ENCODE measurements at regions not wholly inside any gene's neighbourhood (a gene's known extent, or its start where the extent isn't known, plus 50 kb on each side); places are given as distances from the start of the nearest gene placed in this dataset.

- H2AK5ac ChIP-seq (ENCODE audit: low read length, severe bottlenecking) = no peak overlapping the region
- peak; percentile 1 for DNase-seq
Observed at GRCh38 chrX:14094191-14094590, 64.5 kb upstream of the GEMIN8 start.

GRCh38 chrX:14084466-14084865 lies 54.8 kb upstream of the GEMIN8 start:
- no peaks in the 10 kb centered on the region for H3K9me3 ChIP-seq (ENCODE audit: control insufficient read depth, low read length)
- no peaks in the 10 kb centered on the region for H3K4me1 ChIP-seq (ENCODE audit: control insufficient read depth, insufficient read depth, low read depth, low read length)
- H3K14ac ChIP-seq (ENCODE audit: low read length in 2 of 2) = no peak overlapping the region
- no peak overlapping the region for H3K4me2 ChIP-seq (ENCODE audit: low read length, poor library complexity, severe bottlenecking)
- no peak overlapping the region for H2BK12ac ChIP-seq (ENCODE audit: low read length in 2 of 2)
- no peak overlapping the region for H3K23ac ChIP-seq (ENCODE audit: low read length in 2 of 2)
- no peaks in the 10 kb centered on the region for H3K79me1 ChIP-seq (replicated peaks; ENCODE audit: low read length, poor library complexity, severe bottlenecking)
- no peak for DNase-seq
- no peak overlapping the region for H4K8ac ChIP-seq (ENCODE audit: low read length)
- no peak overlapping the region for H2BK5ac ChIP-seq (ENCODE audit: low read depth, low read length, poor library complexity, severe bottlenecking)
- no peak overlapping the region for H3K18ac ChIP-seq (ENCODE audit: low read depth in 1 of 2, low read length in 2 of 2)
- H3K36me3 ChIP-seq (ENCODE audit: control insufficient read depth in 1 of 2, insufficient read depth in 2 of 2, low read depth in 1 of 2, low read length in 2 of 2) = no peaks in the 10 kb centered on the region
- H3K27me3 ChIP-seq (ENCODE audit: control insufficient read depth in 1 of 2, insufficient read depth in 1 of 2, low read length in 2 of 2) = peaks cover 0 to 23% of the 10 kb centered on the region in 2 experiments
- H3K4ac ChIP-seq (ENCODE audit: low read depth in 1 of 2, low read length in 2 of 2) = no peak overlapping the region
- H3K9ac ChIP-seq (ENCODE audit: low read length) = no peak overlapping the region
- no peak overlapping the region for H2AK5ac ChIP-seq (ENCODE audit: low read length, severe bottlenecking)
- H3K27ac ChIP-seq (ENCODE audit: low read length, poor library complexity, severe bottlenecking) = no peak overlapping the region
- no peak overlapping the region for H2BK15ac ChIP-seq (ENCODE audit: low read depth, poor library complexity, severe bottlenecking)
- H3K4me3 ChIP-seq (ENCODE audit: insufficient read depth in 1 of 2, low read depth in 1 of 2, low read length in 2 of 2) = no peak overlapping the region
- no CpG with 5 or more reads among the region's 1 CpG for WGBS
- no peak overlapping the region for H2BK120ac ChIP-seq (ENCODE audit: low read depth, low read length)
- no peak overlapping the region for H2AFZ ChIP-seq (ENCODE audit: low read depth, low read length)
- no peak overlapping the region for H4K91ac ChIP-seq (ENCODE audit: low read length)

More at GRCh38 chrX:14094191-14094590, 64.5 kb upstream of the GEMIN8 start:
- Histone ChIP-seq H4K91ac (ENCODE audit: low read length) (no peak overlapping the region), H3K18ac (ENCODE audit: low read depth in 1 of 2, low read length in 2 of 2) (no peak overlapping the region), H3K9me3 (ENCODE audit: control insufficient read depth, low read length) (no peaks in the 10 kb centered on the region), H3K36me3 (ENCODE audit: control insufficient read depth in 1 of 2, insufficient read depth in 2 of 2, low read depth in 1 of 2, low read length in 2 of 2) (no peaks in the 10 kb centered on the region), H3K4me1 (ENCODE audit: control insufficient read depth, insufficient read depth, low read depth, low read length) (no peaks in the 10 kb centered on the region), H2AFZ (ENCODE audit: low read depth, low read length) (no peak overlapping the region), H3K4ac (ENCODE audit: low read depth in 1 of 2, low read length in 2 of 2) (no peak overlapping the region), H3K27me3 (ENCODE audit: control insufficient read depth in 1 of 2, insufficient read depth in 1 of 2, low read length in 2 of 2) (peaks cover 0 to 26% of the 10 kb centered on the region in 2 experiments), H3K9ac (ENCODE audit: low read length) (no peak overlapping the region), H3K4me2 (ENCODE audit: low read length, poor library complexity, severe bottlenecking) (no peak overlapping the region), H2BK5ac (ENCODE audit: low read depth, low read length, poor library complexity, severe bottlenecking) (no peak overlapping the region), H3K14ac (ENCODE audit: low read length in 2 of 2) (no peak overlapping the region), H3K27ac (ENCODE audit: low read length, poor library complexity, severe bottlenecking) (no peak overlapping the region), H4K8ac (ENCODE audit: low read length) (no peak overlapping the region), H3K79me1 (replicated peaks; ENCODE audit: low read length, poor library complexity, severe bottlenecking) (no peaks in the 10 kb centered on the region), H2BK12ac (ENCODE audit: low read length in 2 of 2) (no peak overlapping the region), H3K23ac (ENCODE audit: low read length in 2 of 2) (no peak overlapping the region), H2BK15ac (ENCODE audit: low read depth, poor library complexity, severe bottlenecking) (no peak overlapping the region), H3K4me3 (ENCODE audit: insufficient read depth in 1 of 2, low read depth in 1 of 2, low read length in 2 of 2) (no peak overlapping the region), H2BK120ac (ENCODE audit: low read depth, low read length) (no peak overlapping the region)
- 82% methylated on average over 1 of the region's 2 CpGs for WGBS

GRCh38 chrX:14083783-14084182 lies 54.1 kb upstream of the GEMIN8 start:
- H2AK5ac ChIP-seq (ENCODE audit: low read length, severe bottlenecking) = no peak overlapping the region
- no peak for DNase-seq
- H3K9ac ChIP-seq (ENCODE audit: low read length) = no peak overlapping the region
- no peak overlapping the region for H2BK15ac ChIP-seq (ENCODE audit: low read depth, poor library complexity, severe bottlenecking)
- H3K4me1 ChIP-seq (ENCODE audit: control insufficient read depth, insufficient read depth, low read depth, low read length) = no peaks in the 10 kb centered on the region
- H2AFZ ChIP-seq (ENCODE audit: low read depth, low read length) = no peak overlapping the region
- H3K23ac ChIP-seq (ENCODE audit: low read length in 2 of 2) = no peak overlapping the region
- H3K4me2 ChIP-seq (ENCODE audit: low read length, poor library complexity, severe bottlenecking) = no peak overlapping the region
- no peak overlapping the region for H2BK5ac ChIP-seq (ENCODE audit: low read depth, low read length, poor library complexity, severe bottlenecking)
- H4K91ac ChIP-seq (ENCODE audit: low read length) = no peak overlapping the region
- H3K14ac ChIP-seq (ENCODE audit: low read length in 2 of 2) = no peak overlapping the region
- H3K27ac ChIP-seq (ENCODE audit: low read length, poor library complexity, severe bottlenecking) = no peak overlapping the region
- no peak overlapping the region for H3K4ac ChIP-seq (ENCODE audit: low read depth in 1 of 2, low read length in 2 of 2)
- no peaks in the 10 kb centered on the region for H3K9me3 ChIP-seq (ENCODE audit: control insufficient read depth, low read length)
- no peak overlapping the region for H3K4me3 ChIP-seq (ENCODE audit: insufficient read depth in 1 of 2, low read depth in 1 of 2, low read length in 2 of 2)
- peaks cover 0 to 27% of the 10 kb centered on the region in 2 experiments for H3K27me3 ChIP-seq (ENCODE audit: control insufficient read depth in 1 of 2, insufficient read depth in 1 of 2, low read length in 2 of 2)
- no peaks in the 10 kb centered on the region for H3K79me1 ChIP-seq (replicated peaks; ENCODE audit: low read length, poor library complexity, severe bottlenecking)
- H2BK120ac ChIP-seq (ENCODE audit: low read depth, low read length) = no peak overlapping the region
- H3K18ac ChIP-seq (ENCODE audit: low read depth in 1 of 2, low read length in 2 of 2) = no peak overlapping the region
- no peaks in the 10 kb centered on the region for H3K36me3 ChIP-seq (ENCODE audit: control insufficient read depth in 1 of 2, insufficient read depth in 2 of 2, low read depth in 1 of 2, low read length in 2 of 2)
- no peak overlapping the region for H4K8ac ChIP-seq (ENCODE audit: low read length)
- H2BK12ac ChIP-seq (ENCODE audit: low read length in 2 of 2) = no peak overlapping the region

GRCh38 chrX:14079891-14080430 lies 50.3 kb upstream of the GEMIN8 start:
- Histone ChIP-seq H3K9ac (ENCODE audit: low read length) (no peak overlapping the region), H2AK5ac (ENCODE audit: low read length, severe bottlenecking) (no peak overlapping the region), H2BK12ac (ENCODE audit: low read length in 2 of 2) (no peak overlapping the region), H4K91ac (ENCODE audit: low read length) (no peak overlapping the region), H2BK15ac (ENCODE audit: low read depth, poor library complexity, severe bottlenecking) (no peak overlapping the region), H2BK120ac (ENCODE audit: low read depth, low read length) (no peak overlapping the region), H3K36me3 (ENCODE audit: control insufficient read depth in 1 of 2, insufficient read depth in 2 of 2, low read depth in 1 of 2, low read length in 2 of 2) (no peaks in the 10 kb centered on the region), H3K23ac (ENCODE audit: low read length in 2 of 2) (no peak overlapping the region), H4K8ac (ENCODE audit: low read length) (no peak overlapping the region), H3K14ac (ENCODE audit: low read length in 2 of 2) (no peak overlapping the region), H3K4me3 (ENCODE audit: insufficient read depth in 1 of 2, low read depth in 1 of 2, low read length in 2 of 2) (no peak overlapping the region), H3K27me3 (ENCODE audit: control insufficient read depth in 1 of 2, insufficient read depth in 1 of 2, low read length in 2 of 2) (peaks cover 0 to 25% of the 10 kb centered on the region in 2 experiments), H3K27ac (ENCODE audit: low read length, poor library complexity, severe bottlenecking) (no peak overlapping the region), H3K18ac (ENCODE audit: low read depth in 1 of 2, low read length in 2 of 2) (no peak overlapping the region), H2AFZ (ENCODE audit: low read depth, low read length) (no peak overlapping the region), H2BK5ac (ENCODE audit: low read depth, low read length, poor library complexity, severe bottlenecking) (no peak overlapping the region), H3K4me2 (ENCODE audit: low read length, poor library complexity, severe bottlenecking) (no peak overlapping the region), H3K79me1 (replicated peaks; ENCODE audit: low read length, poor library complexity, severe bottlenecking) (no peaks in the 10 kb centered on the region), H3K4ac (ENCODE audit: low read depth in 1 of 2, low read length in 2 of 2) (no peak overlapping the region), H3K4me1 (ENCODE audit: control insufficient read depth, insufficient read depth, low read depth, low read length) (no peaks in the 10 kb centered on the region), H3K9me3 (ENCODE audit: control insufficient read depth, low read length) (no peaks in the 10 kb centered on the region)
- WGBS = 100% methylated on average over 1 of the region's 2 CpGs
- DNase-seq = no peak

Data from mesenchymal stem cell (in vitro differentiated cells and primary cell).